ENCODE measurements at regions not wholly inside any gene's neighbourhood (a gene's known extent, or its start where the extent isn't known, plus 50 kb on each side); places are given as distances from the start of the nearest gene placed in this dataset.

DNA sequence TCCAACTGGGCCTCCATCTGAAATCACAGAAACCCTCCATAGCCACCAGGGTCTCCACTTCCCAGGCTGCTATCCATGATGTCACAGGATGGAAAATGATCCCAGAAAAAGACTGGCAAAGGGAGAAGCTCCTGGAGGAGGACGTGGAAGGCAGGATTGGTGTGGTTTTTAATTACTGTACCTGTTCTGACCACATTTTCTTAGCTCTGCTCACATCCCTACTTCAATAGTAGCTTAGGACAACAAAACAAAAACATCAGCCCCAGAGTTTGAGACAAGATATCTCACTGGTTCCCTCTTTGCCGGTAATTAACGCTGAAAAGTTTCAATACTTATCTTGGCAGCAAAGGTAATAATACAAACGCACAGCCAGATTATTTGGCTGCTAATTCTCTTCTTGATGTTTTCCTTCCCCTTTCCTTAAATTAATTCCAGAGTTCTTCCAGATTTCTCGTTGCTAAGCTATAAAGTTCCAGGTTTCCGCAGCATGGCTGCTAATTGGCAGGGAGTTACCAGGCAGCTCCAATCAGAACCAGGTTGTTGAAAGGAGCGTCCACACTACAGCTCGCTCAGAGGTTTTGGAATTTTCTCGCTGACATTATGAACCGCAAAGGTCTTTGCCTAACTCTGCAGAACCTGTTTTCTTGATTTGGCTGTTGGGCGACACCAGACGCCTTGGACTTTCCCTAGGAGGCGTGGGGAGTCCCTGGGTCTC is 263.4 kb downstream of the MRTFB start:
- no peak for DNase-seq

DNA sequence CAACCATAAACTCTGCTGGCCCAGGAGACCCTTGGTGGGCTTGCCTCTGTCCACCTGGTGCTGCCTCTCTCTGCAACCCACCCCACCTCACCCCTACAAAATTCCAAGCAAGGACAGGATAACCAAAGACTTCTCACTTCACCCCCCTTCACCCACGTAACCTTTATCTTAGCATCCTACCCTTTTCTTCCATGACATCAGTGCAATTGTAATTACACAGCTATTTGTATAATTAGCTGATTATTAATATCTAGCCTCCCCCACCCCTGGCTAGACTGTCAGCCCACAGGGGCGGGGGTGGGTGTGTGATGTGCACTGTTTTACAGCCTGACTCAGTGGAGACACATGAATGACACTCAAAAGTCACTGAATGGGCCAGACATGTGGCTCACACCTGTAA is 262.2 kb downstream of the MRTFB start:
- DNase-seq = no peak

DNA sequence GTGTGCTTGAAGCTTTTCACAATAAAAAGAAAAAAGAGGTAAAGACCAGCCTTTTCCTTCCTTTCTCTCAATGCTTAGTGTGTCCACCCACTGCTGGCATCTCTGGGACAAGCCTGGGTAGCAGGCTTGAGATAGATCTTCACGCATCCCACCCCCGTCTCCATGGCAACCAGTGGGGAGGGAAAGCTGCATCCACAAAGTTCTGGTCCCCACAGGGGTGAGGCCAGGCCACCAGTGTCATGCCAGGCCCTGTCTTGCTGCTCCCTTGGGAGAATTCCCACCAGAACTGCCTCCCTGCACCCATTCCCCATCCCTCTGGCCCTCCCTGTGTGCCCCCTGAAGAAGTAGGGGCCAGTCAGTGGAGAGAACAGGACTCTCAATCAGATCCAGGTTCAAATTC is 259.9 kb downstream of the MRTFB start:
- DNase-seq = no peak

DNA sequence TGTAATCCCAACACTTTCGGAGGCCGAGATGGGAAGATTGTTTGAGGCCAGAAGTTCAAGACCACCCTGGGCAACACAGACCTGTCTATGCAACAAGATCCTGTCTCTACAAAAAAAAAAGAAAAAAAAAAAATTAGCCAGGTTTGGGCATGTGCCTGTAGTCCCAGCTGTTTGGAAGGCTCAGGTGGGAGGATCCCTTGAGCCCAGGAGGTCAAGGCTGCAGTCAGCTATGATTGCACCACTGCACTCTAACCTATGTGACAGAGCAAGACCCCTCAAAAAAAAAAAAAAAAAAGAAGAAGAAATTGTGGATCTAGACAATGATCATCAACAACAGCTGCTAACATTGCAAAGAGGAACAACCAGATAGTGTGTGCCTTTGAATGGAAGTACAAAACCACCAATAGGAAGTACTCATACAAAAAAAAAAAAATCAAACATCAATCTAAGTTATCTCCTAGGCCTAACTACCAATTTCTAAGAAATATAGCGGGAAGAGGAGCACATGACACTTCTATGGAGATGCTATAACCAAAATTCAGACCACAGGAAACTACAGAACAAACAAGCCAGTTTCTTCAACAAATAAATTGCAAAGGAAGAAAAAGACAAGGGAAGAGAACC is 258.7 kb downstream of the MRTFB start:
- DNase-seq = no peak

DNA sequence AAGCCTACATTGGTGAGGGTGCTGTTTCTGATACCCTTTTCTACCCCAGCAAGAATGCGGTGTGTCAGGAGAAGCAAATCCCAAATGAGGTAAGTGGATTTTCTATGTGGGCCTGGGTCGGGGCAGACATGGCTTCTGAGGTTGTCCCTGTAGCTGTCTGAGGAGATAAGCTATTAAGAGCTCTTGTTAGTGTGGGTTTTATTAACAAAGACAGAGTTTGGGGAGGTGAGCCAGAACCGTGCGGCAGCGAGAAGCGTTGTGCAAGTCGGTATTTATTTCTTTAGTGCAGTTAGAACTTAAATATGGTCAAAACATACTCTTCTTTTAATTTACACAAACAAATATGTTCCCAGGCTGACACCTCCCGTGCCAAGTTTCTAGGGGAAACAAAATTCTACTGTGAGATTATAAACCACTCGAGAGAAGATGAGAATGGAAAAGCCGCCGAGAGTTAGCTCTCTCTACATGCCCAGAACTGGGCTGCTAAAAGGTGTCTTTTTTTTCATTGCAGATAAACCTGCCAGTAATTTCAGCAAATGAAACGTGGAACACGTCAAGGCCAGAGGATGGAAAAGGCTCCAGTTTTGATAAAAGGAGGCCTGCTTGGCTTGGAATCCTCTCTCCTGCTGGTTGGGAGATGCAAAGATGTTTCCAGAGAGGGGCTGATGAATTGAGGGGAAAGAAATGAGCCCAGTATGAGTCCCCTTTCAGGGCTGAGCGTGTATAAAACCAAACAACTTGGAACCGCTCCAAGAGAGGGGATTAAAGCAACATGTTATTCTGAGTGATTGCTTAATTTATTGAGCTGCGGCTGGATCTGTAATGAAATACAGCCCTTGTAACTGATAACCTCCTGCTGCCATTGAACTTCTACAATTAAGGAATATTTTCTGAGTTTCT is 254.6 kb downstream of the MRTFB start:
- no peak for DNase-seq

DNA sequence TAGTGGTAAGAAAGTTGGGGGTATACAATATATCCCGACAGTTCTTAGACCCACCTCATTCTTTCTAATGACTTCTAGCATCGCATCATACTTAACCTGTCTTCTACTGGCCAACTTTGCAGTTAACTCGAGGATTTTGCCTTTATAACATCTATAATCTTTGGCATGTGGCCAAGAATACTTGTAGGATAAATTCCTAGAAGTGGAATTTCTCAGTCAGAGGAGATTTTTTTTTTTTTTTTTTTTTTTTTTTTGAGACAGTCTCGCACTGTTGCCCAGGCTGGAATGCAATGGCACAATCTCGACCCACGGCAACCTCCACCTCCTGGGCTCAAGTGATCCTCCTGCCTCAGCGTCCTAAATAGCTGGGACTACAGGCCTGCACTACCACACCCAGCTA is 253.5 kb downstream of the MRTFB start:
- DNase-seq = no peak

DNA sequence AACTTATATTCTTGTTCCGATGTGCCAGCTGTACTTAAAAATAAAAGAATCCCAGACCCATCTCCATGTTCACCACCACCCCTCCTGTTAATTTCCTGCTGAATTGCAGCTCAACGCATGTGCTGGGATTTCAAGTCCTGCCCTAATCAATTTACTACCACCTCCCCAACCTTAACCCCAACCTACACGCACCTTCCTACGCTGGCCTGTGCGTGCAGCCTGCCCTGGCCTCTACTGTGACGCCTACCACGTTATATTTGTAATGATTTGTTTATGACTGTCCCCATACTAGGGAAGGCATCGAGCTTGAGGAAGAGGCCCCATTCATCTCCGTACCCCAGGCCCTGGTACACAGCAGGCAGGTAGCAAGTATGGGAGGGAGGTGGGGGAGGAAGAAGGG is 251.1 kb downstream of the MRTFB start:
- no peak for DNase-seq

DNA sequence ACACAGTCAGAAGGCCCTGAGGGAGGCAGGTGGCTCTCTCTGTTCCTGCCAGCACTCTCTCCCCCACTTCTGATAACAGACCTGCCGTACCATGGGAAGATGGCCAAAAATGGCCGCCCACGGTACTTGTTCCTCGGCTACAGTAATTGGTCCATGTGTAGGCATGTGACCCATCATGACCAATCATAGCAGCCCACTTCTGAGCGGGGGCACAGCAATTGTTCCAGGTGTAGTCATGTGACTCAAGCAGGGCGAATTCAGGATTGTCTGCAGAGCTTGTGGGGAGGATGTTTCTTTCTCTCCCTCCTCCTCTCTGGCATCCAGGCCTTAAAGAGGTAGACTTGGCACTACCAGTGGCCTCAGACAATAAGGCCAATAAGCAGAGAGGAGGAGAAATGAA is 250.4 kb downstream of the MRTFB start:
- no peak for DNase-seq

DNA sequence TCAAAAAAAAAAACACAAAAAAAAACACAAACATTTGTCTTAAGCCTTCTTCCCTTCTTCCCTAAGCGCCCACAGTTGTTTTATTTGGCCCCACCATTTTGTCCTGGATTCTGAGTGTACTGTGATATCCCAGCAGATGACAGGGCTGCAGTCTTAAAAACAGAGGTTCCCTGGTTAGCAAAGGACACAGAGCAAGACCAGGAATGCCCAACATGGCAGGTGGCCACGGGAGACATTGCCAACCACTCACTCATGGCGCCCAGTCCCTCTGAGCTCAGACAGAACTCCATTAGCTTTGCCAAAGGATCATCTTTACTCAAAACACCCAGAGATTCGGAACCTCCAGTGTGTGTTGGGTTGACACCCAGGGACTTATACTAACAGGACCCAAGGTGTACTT is 249.3 kb downstream of the MRTFB start:
- DNase-seq = no peak
